Thyroid gland (tissue), 4 donors: ENCODE measurements at regions not wholly inside any gene's neighbourhood (a gene's known extent, or its start where the extent isn't known, plus 50 kb on each side); places are given as distances from the start of the nearest gene placed in this dataset.

Experiments used
- DNase-seq, 2 donors: peaks; one replicate each; pipeline ENCODE4 v3.0.0-alpha.2; 2019
- H3K27ac ChIP-seq, 3 donors: fragments of 200-600 bp; sonication (generic); 1 replicate in 2 of 3; 2 replicates in 1 of 3; pipeline ENCODE4 v1.5.1; 2016 to 2019; ENCODE audit warnings: mild to moderate bottlenecking in 1 of 3, moderate library complexity in 1 of 3
- H3K27me3 ChIP-seq: fragments of 200-600 bp; sonication (generic); one replicate; pipeline ENCODE4 v1.5.1; 2019
- H3K36me3 ChIP-seq, 2 donors: fragments of 200-600 bp; sonication (generic); one replicate each; pipeline ENCODE4 v1.5.1; 2016 to 2019
- H3K4me1 ChIP-seq, 2 donors: fragments of 200-600 bp; sonication (generic); one replicate each; pipeline ENCODE4 v1.5.1; 2017 to 2019
- H3K4me3 ChIP-seq, 3 donors: fragments of 200-600 bp; sonication (generic); replicated peaks in 1 of 3; 1 replicate in 2 of 3; 2 replicates in 1 of 3; pipeline ENCODE4 v1.5.1; 2016; ENCODE audit warnings: mild to moderate bottlenecking in 1 of 3
- H3K9me3 ChIP-seq: fragments of 200-600 bp; sonication (generic); one replicate; pipeline ENCODE4 v1.5.1; 2017
- CTCF ChIP-seq, 6 experiments: fragments of 200-600 bp in 3 of 6; fragments of 450-650 bp in 3 of 6; sonication (generic) in 3 of 6; IDR thresholded peaks; one replicate each; pipeline ENCODE4 v1.5.1; 2016 to 2019; ENCODE audit warnings: antibody characterized with exemption in 6 of 6, mild to moderate bottlenecking in 2 of 6, inconsistent platforms in 1 of 6, moderate library complexity in 1 of 6
- POLR2A ChIP-seq, 2 donors: fragments of 450-650 bp; IDR thresholded peaks; one replicate each; pipeline ENCODE4 v1.6.1; 2017; ENCODE audit warnings: antibody characterized with exemption in 2 of 2, mild to moderate bottlenecking in 2 of 2, moderate library complexity in 1 of 2
- WGBS, 2 donors: methylation state at CpG; one replicate each; pipeline ENCODE4 v1.1.5; 2017; 5-methylcytosine and 5-hydroxymethylcytosine counted together
- intact Hi-C: fragments of 100-400 bp; cut with DNase I; formaldehyde crosslinking; loops from one replicate; pipeline ENCODE4 v1.15.1; 2023

GRCh38 chr5:175079707-175080106 is 355.3 kb downstream of the MSX2 start:
- 70 to 80% methylated on average over 2 of the region's 2 CpGs for WGBS, 2 donors
- Histone ChIP-seq H3K36me3 (no peaks in the 10 kb centered on the region), H3K27ac (no peak overlapping the region), H3K4me1 (no peaks in the 10 kb centered on the region), H3K9me3 (no peaks in the 10 kb centered on the region), H3K27me3 (no peaks in the 10 kb centered on the region), H3K4me3 (no peak overlapping the region)
- TF ChIP-seq POLR2A (IDR thresholded peaks at IDR 0.05): no peak
- no peak for DNase-seq
- intact Hi-C loops: no loop called here

DNA sequence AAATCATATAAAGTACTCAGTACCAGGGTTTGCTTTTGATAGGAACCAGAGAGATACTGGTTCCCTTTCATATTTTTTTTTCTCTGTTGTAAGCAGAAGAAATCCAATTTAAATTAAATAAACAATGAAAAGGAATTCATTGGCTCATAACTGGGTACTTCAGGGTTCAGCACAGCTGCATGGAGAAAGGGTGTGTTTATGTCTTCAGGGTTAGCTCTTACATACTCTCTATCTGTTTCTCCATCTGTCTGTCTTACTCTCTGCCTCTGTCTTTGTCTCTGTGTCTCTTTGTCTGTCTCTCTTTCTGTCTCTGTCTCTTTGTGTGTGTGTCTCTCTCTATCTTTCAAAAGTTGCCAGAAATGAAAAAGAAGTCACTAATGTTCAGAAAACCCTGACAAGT is 345.9 kb downstream of the MSX2 start:
- no peaks in the 10 kb centered on the region for H3K4me1 ChIP-seq
- H3K27ac ChIP-seq: no peak overlapping the region
- TF ChIP-seq POLR2A (IDR thresholded peaks at IDR 0.05): no peak
- TF ChIP-seq CTCF (IDR thresholded peaks at IDR 0.05): no peak
- no peaks in the 10 kb centered on the region for H3K27me3 ChIP-seq
- H3K36me3 ChIP-seq: no peaks in the 10 kb centered on the region
- H3K4me3 ChIP-seq: no peak overlapping the region
- no peak for DNase-seq
- H3K9me3 ChIP-seq: no peaks in the 10 kb centered on the region
- intact Hi-C loops: no loop called here

GRCh38 chr5:175060257-175060656 is 335.9 kb downstream of the MSX2 start:
- Histone ChIP-seq H3K27ac (no peak overlapping the region), H3K4me1 (no peaks in the 10 kb centered on the region), H3K27me3 (no peaks in the 10 kb centered on the region), H3K4me3 (no peak overlapping the region), H3K36me3 (no peaks in the 10 kb centered on the region), H3K9me3 (no peaks in the 10 kb centered on the region)
- TF ChIP-seq POLR2A (IDR thresholded peaks at IDR 0.05) (no peak), CTCF (IDR thresholded peaks at IDR 0.05) (no peak)
- 64 to 80% methylated on average over 2 of the region's 2 CpGs for WGBS, 2 donors
- intact Hi-C loops: no loop called here
- no peak for DNase-seq

- H3K27ac ChIP-seq: no peak overlapping the region
- H3K9me3 ChIP-seq: no peaks in the 10 kb centered on the region
- intact Hi-C loops: no loop called here
- H3K36me3 ChIP-seq: no peaks in the 10 kb centered on the region
- H3K4me1 ChIP-seq: no peaks in the 10 kb centered on the region
- no peak for TF ChIP-seq CTCF (IDR thresholded peaks at IDR 0.05)
- TF ChIP-seq POLR2A (IDR thresholded peaks at IDR 0.05): no peak
- DNase-seq: no peak
- 15% methylated on average over 11 to 22 of the region's 22 CpGs for WGBS, 2 donors
- H3K27me3 ChIP-seq: no peaks in the 10 kb centered on the region
- no peak overlapping the region for H3K4me3 ChIP-seq
These were observed 335.4 kb downstream of the MSX2 start for GRCh38 chr5:175059687-175060211.

DNA sequence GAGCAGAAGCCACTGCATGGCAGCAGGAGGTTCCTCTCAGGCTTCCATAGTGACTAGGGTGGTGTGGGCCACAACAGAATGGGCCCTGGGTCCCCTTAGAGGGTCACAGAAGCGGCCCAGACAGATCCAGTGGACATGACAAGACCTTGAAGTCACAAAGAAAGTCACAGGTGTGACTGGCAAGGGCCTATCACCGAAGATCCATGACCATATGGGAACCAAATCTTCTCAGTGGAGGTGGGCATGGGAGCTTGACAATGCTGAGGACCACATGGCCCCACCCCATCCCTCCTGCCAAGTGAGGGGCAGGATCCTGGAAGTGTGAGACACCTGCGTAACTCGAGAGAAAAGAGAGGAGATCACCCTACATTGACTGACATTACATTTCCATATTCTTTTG is 332.4 kb downstream of the MSX2 start:
- intact Hi-C loops: no loop called here
- no peak for DNase-seq
- Histone ChIP-seq H3K4me1 (no peaks in the 10 kb centered on the region), H3K4me3 (no peak overlapping the region), H3K27me3 (no peaks in the 10 kb centered on the region), H3K36me3 (no peaks in the 10 kb centered on the region), H3K9me3 (no peaks in the 10 kb centered on the region), H3K27ac (no peak overlapping the region)
- 91 to 93% methylated on average over 4 of the region's 4 CpGs for WGBS, 2 donors
- TF ChIP-seq CTCF (IDR thresholded peaks at IDR 0.05) (no peak), POLR2A (IDR thresholded peaks at IDR 0.05) (no peak)

DNA sequence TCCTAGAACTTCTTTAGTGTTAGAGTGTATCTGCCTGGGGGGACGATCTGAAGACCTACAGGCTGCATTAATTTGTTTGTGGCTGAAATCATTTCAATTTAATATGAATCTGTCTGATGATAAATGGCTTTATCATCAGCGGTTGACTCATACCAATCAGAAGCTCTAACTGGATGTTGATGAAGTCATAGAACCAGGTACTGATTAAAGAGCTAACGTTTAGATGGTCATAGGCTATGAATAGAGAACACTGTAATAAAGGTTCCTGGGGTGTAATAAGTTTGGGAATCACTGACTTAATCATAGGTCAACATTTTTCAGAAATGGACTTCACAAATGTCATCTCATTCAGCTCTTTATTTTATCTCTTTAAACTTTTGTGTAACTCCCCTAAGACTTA is 329.9 kb downstream of the MSX2 start:
- Histone ChIP-seq H3K4me1 (no peaks in the 10 kb centered on the region), H3K27ac (no peak overlapping the region), H3K9me3 (no peaks in the 10 kb centered on the region), H3K36me3 (no peaks in the 10 kb centered on the region), H3K27me3 (no peaks in the 10 kb centered on the region), H3K4me3 (no peak overlapping the region)
- TF ChIP-seq POLR2A (IDR thresholded peaks at IDR 0.05): no peak
- TF ChIP-seq CTCF (IDR thresholded peaks at IDR 0.05): no peak
- WGBS, 2 donors: 84 to 86% methylated on average over 3 of the region's 3 CpGs
- intact Hi-C loops: no loop called here
- no peak for DNase-seq
